ENCODE measurements at regions not wholly inside any gene's neighbourhood (a gene's known extent, or its start where the extent isn't known, plus 50 kb on each side); places are given as distances from the start of the nearest gene placed in this dataset.

DNA sequence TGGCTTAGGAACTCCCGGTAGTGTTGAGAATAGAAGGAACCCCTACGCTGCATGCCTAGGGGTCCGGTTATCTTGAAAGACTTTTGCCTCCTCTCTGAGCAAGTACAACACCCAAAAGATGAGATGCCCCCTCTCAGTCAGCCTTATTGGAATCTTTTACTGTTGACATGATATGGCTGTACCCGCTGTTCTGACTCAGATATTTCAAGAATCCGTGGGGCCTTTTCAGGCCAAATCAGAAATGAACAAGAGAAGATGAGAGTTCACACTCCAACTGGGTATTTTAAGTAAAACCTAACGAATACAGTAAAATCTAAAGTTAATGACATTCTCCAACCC is 164.2 kb downstream of the PPIAL4G start:
- Histone ChIP-seq H3K4me1 (ENCODE audit: control insufficient read depth in 4 of 4, insufficient read depth in 4 of 4, low read length in 3 of 4) (peaks cover 0 to 7% (median 2%) of the 10 kb centered on the region in 4 donors), H3K27me3 (ENCODE audit: control insufficient read depth in 4 of 4, insufficient read depth in 4 of 4, low read length in 3 of 4) (peaks cover 0 to 9% (median 0%) of the 10 kb centered on the region in 4 donors), H3K9ac (ENCODE audit: low read depth in 1 of 2, low read length in 2 of 2) (no peak overlapping the region), H3K27ac (ENCODE audit: low read depth in 1 of 2, low read length in 2 of 2) (no peak overlapping the region), H3K4me3 (ENCODE audit: low read depth in 1 of 3, low read length in 3 of 3) (no peak overlapping the region), H3K36me3 (ENCODE audit: control insufficient read depth in 4 of 4, insufficient read depth in 3 of 4, low read depth in 1 of 4, low read length in 3 of 4) (no peaks in the 10 kb centered on the region), H3K9me3 (ENCODE audit: control insufficient read depth in 4 of 4, low read length in 3 of 4) (peaks cover 0 to 2% (median 0%) of the 10 kb centered on the region in 4 donors)
- DNase-seq (ENCODE audit: low spot score) = no peak
- WGBS = 51% methylated on average over 6 of the region's 6 CpGs
- TF ChIP-seq, protein P1, sequence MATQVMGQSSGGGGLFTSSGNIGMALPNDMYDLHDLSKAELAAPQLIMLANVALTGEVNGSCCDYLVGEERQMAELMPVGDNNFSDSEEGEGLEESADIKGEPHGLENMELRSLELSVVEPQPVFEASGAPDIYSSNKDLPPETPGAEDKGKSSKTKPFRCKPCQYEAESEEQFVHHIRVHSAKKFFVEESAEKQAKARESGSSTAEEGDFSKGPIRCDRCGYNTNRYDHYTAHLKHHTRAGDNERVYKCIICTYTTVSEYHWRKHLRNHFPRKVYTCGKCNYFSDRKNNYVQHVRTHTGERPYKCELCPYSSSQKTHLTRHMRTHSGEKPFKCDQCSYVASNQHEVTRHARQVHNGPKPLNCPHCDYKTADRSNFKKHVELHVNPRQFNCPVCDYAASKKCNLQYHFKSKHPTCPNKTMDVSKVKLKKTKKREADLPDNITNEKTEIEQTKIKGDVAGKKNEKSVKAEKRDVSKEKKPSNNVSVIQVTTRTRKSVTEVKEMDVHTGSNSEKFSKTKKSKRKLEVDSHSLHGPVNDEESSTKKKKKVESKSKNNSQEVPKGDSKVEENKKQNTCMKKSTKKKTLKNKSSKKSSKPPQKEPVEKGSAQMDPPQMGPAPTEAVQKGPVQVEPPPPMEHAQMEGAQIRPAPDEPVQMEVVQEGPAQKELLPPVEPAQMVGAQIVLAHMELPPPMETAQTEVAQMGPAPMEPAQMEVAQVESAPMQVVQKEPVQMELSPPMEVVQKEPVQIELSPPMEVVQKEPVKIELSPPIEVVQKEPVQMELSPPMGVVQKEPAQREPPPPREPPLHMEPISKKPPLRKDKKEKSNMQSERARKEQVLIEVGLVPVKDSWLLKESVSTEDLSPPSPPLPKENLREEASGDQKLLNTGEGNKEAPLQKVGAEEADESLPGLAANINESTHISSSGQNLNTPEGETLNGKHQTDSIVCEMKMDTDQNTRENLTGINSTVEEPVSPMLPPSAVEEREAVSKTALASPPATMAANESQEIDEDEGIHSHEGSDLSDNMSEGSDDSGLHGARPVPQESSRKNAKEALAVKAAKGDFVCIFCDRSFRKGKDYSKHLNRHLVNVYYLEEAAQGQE (IDR thresholded peaks at IDR 0.05) = no peak
- TF ChIP-seq, protein P2, sequence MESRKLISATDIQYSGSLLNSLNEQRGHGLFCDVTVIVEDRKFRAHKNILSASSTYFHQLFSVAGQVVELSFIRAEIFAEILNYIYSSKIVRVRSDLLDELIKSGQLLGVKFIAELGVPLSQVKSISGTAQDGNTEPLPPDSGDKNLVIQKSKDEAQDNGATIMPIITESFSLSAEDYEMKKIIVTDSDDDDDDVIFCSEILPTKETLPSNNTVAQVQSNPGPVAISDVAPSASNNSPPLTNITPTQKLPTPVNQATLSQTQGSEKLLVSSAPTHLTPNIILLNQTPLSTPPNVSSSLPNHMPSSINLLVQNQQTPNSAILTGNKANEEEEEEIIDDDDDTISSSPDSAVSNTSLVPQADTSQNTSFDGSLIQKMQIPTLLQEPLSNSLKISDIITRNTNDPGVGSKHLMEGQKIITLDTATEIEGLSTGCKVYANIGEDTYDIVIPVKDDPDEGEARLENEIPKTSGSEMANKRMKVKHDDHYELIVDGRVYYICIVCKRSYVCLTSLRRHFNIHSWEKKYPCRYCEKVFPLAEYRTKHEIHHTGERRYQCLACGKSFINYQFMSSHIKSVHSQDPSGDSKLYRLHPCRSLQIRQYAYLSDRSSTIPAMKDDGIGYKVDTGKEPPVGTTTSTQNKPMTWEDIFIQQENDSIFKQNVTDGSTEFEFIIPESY (IDR thresholded peaks at IDR 0.05) = no peak
- TF ChIP-seq TAF1 (conservative IDR thresholded peaks at IDR 0.05) (no peak), JUND (IDR thresholded peaks at IDR 0.05) (no peak)

DNA sequence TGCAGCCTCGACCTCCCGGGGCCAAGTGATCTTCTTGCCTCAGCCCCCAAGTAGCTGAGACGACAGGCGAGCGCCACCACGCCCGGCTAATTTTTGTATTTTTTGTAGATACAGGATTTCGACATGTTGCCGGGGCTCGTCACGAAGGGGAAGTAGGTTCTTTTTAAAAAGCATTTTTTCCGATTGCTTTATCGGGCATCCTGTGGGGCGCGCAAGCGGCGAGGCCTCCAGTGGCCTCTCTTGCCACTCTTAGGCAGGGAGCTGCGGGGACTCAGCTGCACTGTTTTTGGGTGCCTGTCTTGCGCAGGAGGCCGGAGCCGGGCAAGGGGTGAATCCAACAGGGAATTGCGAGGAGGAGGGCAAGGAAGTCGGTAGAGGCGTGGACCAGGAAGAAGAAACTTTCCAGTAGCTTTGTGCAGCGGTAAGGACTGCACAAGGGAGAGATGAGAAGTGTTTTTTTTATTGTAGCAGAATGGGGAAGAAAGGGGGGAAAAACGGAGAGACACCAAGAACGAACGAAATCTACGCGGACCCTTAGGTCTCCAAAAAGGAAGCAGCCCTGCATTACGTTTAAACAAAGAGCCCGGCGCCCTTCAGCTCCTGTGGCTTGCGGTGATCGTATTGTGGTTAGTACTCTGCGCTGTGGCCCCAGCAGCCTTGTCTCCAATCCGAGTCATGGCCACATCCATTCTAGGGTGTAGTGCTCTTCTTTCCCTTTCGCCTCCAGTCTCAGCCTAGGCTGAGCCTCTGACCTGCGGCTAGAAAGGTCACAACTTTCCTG is 164.8 kb downstream of the PPIAL4G start:
- H3K4me3 ChIP-seq (ENCODE audit: low read depth in 1 of 3, low read length in 3 of 3) = no peak overlapping the region
- peaks cover 0 to 7% (median 2%) of the 10 kb centered on the region in 4 donors for H3K4me1 ChIP-seq (ENCODE audit: control insufficient read depth in 4 of 4, insufficient read depth in 4 of 4, low read length in 3 of 4)
- DNase-seq (ENCODE audit: low spot score) = no peak
- 10% methylated on average over 39 of the region's 39 CpGs for WGBS
- no peak for TF ChIP-seq RXRA (IDR thresholded peaks at IDR 0.05)
- H3K9ac ChIP-seq (ENCODE audit: low read depth in 1 of 2, low read length in 2 of 2) = no peak overlapping the region
- H3K27ac ChIP-seq (ENCODE audit: low read depth in 1 of 2, low read length in 2 of 2) = no peak overlapping the region
- H3K36me3 ChIP-seq (ENCODE audit: control insufficient read depth in 4 of 4, insufficient read depth in 3 of 4, low read depth in 1 of 4, low read length in 3 of 4) = no peaks in the 10 kb centered on the region
- peaks cover 0 to 9% (median 0%) of the 10 kb centered on the region in 4 donors for H3K27me3 ChIP-seq (ENCODE audit: control insufficient read depth in 4 of 4, insufficient read depth in 4 of 4, low read length in 3 of 4)
- H3K9me3 ChIP-seq (ENCODE audit: control insufficient read depth in 4 of 4, low read length in 3 of 4) = peaks cover 0 to 2% (median 0%) of the 10 kb centered on the region in 4 donors

DNA sequence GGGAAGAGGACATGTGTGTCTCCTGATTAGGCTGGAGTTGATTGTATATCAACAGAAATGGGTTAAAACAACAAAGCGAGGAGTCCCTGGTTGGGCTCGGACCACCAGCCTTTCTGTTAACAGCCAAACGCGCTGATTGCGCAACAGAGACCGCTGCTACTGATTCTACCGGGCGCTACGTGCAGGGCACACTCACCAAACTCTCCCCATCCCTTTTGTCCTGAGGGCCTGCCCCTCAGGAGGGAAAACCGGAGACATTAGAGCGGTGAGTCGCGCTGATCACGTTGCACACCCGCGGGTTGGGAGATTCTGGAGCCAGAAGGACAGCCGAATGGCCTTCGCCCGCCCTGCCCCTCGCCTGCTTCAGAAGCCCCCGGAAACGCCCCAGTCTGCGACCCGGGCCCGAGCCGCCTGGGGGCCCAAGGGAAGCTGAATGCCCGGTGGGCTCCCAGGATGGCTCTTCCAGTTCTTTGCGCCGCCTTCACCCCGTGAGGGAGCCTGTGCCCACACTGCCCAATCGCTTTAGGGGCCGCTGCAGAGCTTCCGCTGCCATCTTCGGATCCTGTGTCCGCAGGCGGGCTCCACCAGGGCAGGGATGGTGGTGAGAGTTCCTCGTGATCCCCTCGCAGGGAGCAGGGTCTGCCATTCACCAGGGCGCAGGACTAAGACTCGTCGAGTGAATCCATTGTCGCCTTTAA is 165.4 kb upstream of the NBPF11 start:
- no peak overlapping the region for H3K27ac ChIP-seq (ENCODE audit: low read depth in 1 of 2, low read length in 2 of 2)
- TF ChIP-seq, protein P3, sequence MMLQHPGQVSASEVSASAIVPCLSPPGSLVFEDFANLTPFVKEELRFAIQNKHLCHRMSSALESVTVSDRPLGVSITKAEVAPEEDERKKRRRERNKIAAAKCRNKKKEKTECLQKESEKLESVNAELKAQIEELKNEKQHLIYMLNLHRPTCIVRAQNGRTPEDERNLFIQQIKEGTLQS (IDR thresholded peaks at IDR 0.05) = no peak
- no peak for TF ChIP-seq JUND (IDR thresholded peaks at IDR 0.05)
- TF ChIP-seq, protein P4, sequence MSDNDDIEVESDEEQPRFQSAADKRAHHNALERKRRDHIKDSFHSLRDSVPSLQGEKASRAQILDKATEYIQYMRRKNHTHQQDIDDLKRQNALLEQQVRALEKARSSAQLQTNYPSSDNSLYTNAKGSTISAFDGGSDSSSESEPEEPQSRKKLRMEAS (IDR thresholded peaks at IDR 0.05) = no peak
- no peak for TF ChIP-seq EGR1 (IDR thresholded peaks at IDR 0.05; ENCODE audit: low read depth in 2 of 2)
- no peak for TF ChIP-seq YY1 (IDR thresholded peaks at IDR 0.05)
- TF ChIP-seq HNF4G (IDR thresholded peaks at IDR 0.05) = no peak
- TF ChIP-seq, protein P5, sequence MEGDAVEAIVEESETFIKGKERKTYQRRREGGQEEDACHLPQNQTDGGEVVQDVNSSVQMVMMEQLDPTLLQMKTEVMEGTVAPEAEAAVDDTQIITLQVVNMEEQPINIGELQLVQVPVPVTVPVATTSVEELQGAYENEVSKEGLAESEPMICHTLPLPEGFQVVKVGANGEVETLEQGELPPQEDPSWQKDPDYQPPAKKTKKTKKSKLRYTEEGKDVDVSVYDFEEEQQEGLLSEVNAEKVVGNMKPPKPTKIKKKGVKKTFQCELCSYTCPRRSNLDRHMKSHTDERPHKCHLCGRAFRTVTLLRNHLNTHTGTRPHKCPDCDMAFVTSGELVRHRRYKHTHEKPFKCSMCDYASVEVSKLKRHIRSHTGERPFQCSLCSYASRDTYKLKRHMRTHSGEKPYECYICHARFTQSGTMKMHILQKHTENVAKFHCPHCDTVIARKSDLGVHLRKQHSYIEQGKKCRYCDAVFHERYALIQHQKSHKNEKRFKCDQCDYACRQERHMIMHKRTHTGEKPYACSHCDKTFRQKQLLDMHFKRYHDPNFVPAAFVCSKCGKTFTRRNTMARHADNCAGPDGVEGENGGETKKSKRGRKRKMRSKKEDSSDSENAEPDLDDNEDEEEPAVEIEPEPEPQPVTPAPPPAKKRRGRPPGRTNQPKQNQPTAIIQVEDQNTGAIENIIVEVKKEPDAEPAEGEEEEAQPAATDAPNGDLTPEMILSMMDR (IDR thresholded peaks at IDR 0.05; ENCODE audit: low read depth, low read length, missing input control) = no peak
- TF ChIP-seq TAF1 (conservative IDR thresholded peaks at IDR 0.05) = no peak
- TF ChIP-seq RAD21 (IDR thresholded peaks at IDR 0.05) = no peak
- no peak for TF ChIP-seq GABPA (IDR thresholded peaks at IDR 0.05 in 1 of 2, conservative IDR thresholded peaks at IDR 0.05 in 1 of 2)
- TF ChIP-seq SP1 (IDR thresholded peaks at IDR 0.05) = no peak
- TF ChIP-seq NR2F2 (IDR thresholded peaks at IDR 0.05) = no peak
- no peak for TF ChIP-seq HNF4A (conservative IDR thresholded peaks at IDR 0.05)

More for the DNA sequence above, 165.4 kb upstream of the NBPF11 start:
- 27% methylated on average over 42 of the region's 42 CpGs for WGBS
- H3K4me3 ChIP-seq (ENCODE audit: low read depth in 1 of 3, low read length in 3 of 3) = no peak overlapping the region
- H3K4me1 ChIP-seq (ENCODE audit: control insufficient read depth in 4 of 4, insufficient read depth in 4 of 4, low read length in 3 of 4) = peaks cover 0 to 7% (median 2%) of the 10 kb centered on the region in 4 donors
- H3K9me3 ChIP-seq (ENCODE audit: control insufficient read depth in 4 of 4, low read length in 3 of 4) = peaks cover 0 to 2% (median 0%) of the 10 kb centered on the region in 4 donors
- no peak for DNase-seq (ENCODE audit: low spot score)
- H3K36me3 ChIP-seq (ENCODE audit: control insufficient read depth in 4 of 4, insufficient read depth in 3 of 4, low read depth in 1 of 4, low read length in 3 of 4) = no peaks in the 10 kb centered on the region
- no peak overlapping the region for H3K9ac ChIP-seq (ENCODE audit: low read depth in 1 of 2, low read length in 2 of 2)
- peaks cover 0 to 9% (median under 1%) of the 10 kb centered on the region in 4 donors for H3K27me3 ChIP-seq (ENCODE audit: control insufficient read depth in 4 of 4, insufficient read depth in 4 of 4, low read length in 3 of 4)

Measured in liver (tissue), 8 donors.